ENCODE measurements at regions not wholly inside any gene's neighbourhood (a gene's known extent, or its start where the extent isn't known, plus 50 kb on each side); places are given as distances from the start of the nearest gene placed in this dataset.

GRCh38 chr12:93016752-93017350 is 87.8 kb upstream of the EEA1 start:
- H3K27me3 ChIP-seq (ENCODE audit: insufficient read depth, low read length) = no peaks in the 10 kb centered on the region
- no peak for DNase-seq (ENCODE audit: low read depth)
- FAIRE-seq = no peak
- H3K4me2 ChIP-seq (ENCODE audit: low read length) = no peak overlapping the region
- no peak overlapping the region for H3K9ac ChIP-seq (ENCODE audit: low read length)
- H3K4me1 ChIP-seq (ENCODE audit: insufficient read depth, low read length) = peaks cover 4% of the 10 kb centered on the region
- Mint-ChIP-seq H3K4me3 (ENCODE audit: unreplicated experiment) (no peak overlapping the region), H3K27me3 (ENCODE audit: low read depth, unreplicated experiment) (no peaks in the 10 kb centered on the region), H3K4me1 (ENCODE audit: low read depth, unreplicated experiment) (peaks cover 8% of the 10 kb centered on the region), H3K36me3 (ENCODE audit: low read depth, unreplicated experiment) (no peaks in the 10 kb centered on the region), H3K27ac (ENCODE audit: unreplicated experiment) (no peak overlapping the region), H3K9me3 (ENCODE audit: unreplicated experiment) (peaks cover 1% of the 10 kb centered on the region)
- H2AFZ ChIP-seq (ENCODE audit: low read depth, low read length) = no peak overlapping the region
- H3K27ac ChIP-seq (ENCODE audit: low read depth, low read length) = no peak overlapping the region
- no peaks in the 10 kb centered on the region for H4K20me1 ChIP-seq (ENCODE audit: insufficient read depth, low read length)
- no peak overlapping the region for H3K4me3 ChIP-seq (ENCODE audit: insufficient read depth, low read depth, low read length)
- H3K36me3 ChIP-seq (ENCODE audit: insufficient read depth, low read length) = no peaks in the 10 kb centered on the region
- H3K9me3 ChIP-seq (ENCODE audit: insufficient read depth, low read depth, low read length) = no peaks in the 10 kb centered on the region
- no peaks in the 10 kb centered on the region for H3K79me2 ChIP-seq (ENCODE audit: insufficient read depth, low read length)
- no peak for TF ChIP-seq CTCF (IDR thresholded peaks at IDR 0.05; ENCODE audit: insufficient read depth, low read depth, low read length)
- TF ChIP-seq EZH2 (IDR thresholded peaks at IDR 0.05; ENCODE audit: insufficient read depth, low read length) = no peak

DNA sequence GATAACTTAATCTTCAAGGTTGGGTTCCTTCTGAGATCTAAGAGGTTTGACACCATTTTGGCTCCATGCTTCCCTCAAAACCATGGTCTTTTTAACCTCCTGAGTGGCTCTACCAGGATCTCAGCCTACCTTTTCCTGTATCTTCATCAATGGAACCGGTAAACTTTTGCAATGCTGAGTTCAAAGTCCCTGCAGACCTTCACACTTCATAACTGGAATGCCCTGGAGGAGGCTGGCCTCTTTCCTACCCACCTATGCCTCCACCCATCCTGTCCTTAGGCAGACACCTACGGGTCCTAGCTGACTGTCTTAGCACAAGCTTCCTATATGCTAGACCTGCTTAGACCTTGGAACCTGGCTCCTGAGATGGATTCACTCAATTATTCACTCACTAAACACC is 89.5 kb upstream of the EEA1 start:
- Mint-ChIP-seq H3K27ac (ENCODE audit: unreplicated experiment) (no peak overlapping the region), H3K4me1 (ENCODE audit: low read depth, unreplicated experiment) (peaks cover 14% of the 10 kb centered on the region), H3K9me3 (ENCODE audit: unreplicated experiment) (peaks cover 1% of the 10 kb centered on the region), H3K27me3 (ENCODE audit: low read depth, unreplicated experiment) (no peaks in the 10 kb centered on the region), H3K4me3 (ENCODE audit: unreplicated experiment) (no peak overlapping the region), H3K36me3 (ENCODE audit: low read depth, unreplicated experiment) (no peaks in the 10 kb centered on the region)
- H3K27me3 ChIP-seq (ENCODE audit: insufficient read depth, low read length) = no peaks in the 10 kb centered on the region
- H3K4me3 ChIP-seq (ENCODE audit: insufficient read depth, low read depth, low read length) = no peak overlapping the region
- no peak for TF ChIP-seq CTCF (IDR thresholded peaks at IDR 0.05; ENCODE audit: insufficient read depth, low read depth, low read length)
- no peak for TF ChIP-seq EZH2 (IDR thresholded peaks at IDR 0.05; ENCODE audit: insufficient read depth, low read length)
- H3K9me3 ChIP-seq (ENCODE audit: insufficient read depth, low read depth, low read length) = no peaks in the 10 kb centered on the region
- no peak overlapping the region for H2AFZ ChIP-seq (ENCODE audit: low read depth, low read length)
- no peaks in the 10 kb centered on the region for H3K36me3 ChIP-seq (ENCODE audit: insufficient read depth, low read length)
- no peak overlapping the region for H3K9ac ChIP-seq (ENCODE audit: low read length)
- DNase-seq (ENCODE audit: low read depth) (no peak), FAIRE-seq (no peak)
- H3K27ac ChIP-seq (ENCODE audit: low read depth, low read length) = no peak overlapping the region
- H3K79me2 ChIP-seq (ENCODE audit: insufficient read depth, low read length) = no peaks in the 10 kb centered on the region
- no peak overlapping the region for H3K4me2 ChIP-seq (ENCODE audit: low read length)
- no peaks in the 10 kb centered on the region for H4K20me1 ChIP-seq (ENCODE audit: insufficient read depth, low read length)
- H3K4me1 ChIP-seq (ENCODE audit: insufficient read depth, low read length) = peaks cover 11% of the 10 kb centered on the region

GRCh38 chr12:93019212-93019927 is 90.3 kb upstream of the EEA1 start:
- no peak for FAIRE-seq
- peaks cover 14% of the 10 kb centered on the region for H3K4me1 Mint-ChIP-seq (ENCODE audit: low read depth, unreplicated experiment)
- Histone ChIP-seq H3K4me2 (ENCODE audit: low read length) (no peak overlapping the region), H3K4me3 (ENCODE audit: insufficient read depth, low read depth, low read length) (no peak overlapping the region), H3K9ac (ENCODE audit: low read length) (no peak overlapping the region), H2AFZ (ENCODE audit: low read depth, low read length) (no peak overlapping the region), H4K20me1 (ENCODE audit: insufficient read depth, low read length) (no peaks in the 10 kb centered on the region), H3K27ac (ENCODE audit: low read depth, low read length) (no peak overlapping the region), H3K27me3 (ENCODE audit: insufficient read depth, low read length) (no peaks in the 10 kb centered on the region), H3K36me3 (ENCODE audit: insufficient read depth, low read length) (no peaks in the 10 kb centered on the region), H3K9me3 (ENCODE audit: insufficient read depth, low read depth, low read length) (no peaks in the 10 kb centered on the region), H3K4me1 (ENCODE audit: insufficient read depth, low read length) (peaks cover 11% of the 10 kb centered on the region), H3K79me2 (ENCODE audit: insufficient read depth, low read length) (no peaks in the 10 kb centered on the region)
- H3K27me3 Mint-ChIP-seq (ENCODE audit: low read depth, unreplicated experiment) = no peaks in the 10 kb centered on the region
- no peak for DNase-seq (ENCODE audit: low read depth)
- TF ChIP-seq CTCF (IDR thresholded peaks at IDR 0.05; ENCODE audit: insufficient read depth, low read depth, low read length) = no peak
- TF ChIP-seq EZH2 (IDR thresholded peaks at IDR 0.05; ENCODE audit: insufficient read depth, low read length) = no peak
- H3K9me3 Mint-ChIP-seq (ENCODE audit: unreplicated experiment) = peaks cover 1% of the 10 kb centered on the region
- H3K36me3 Mint-ChIP-seq (ENCODE audit: low read depth, unreplicated experiment) = no peaks in the 10 kb centered on the region
- H3K4me3 Mint-ChIP-seq (ENCODE audit: unreplicated experiment) = no peak overlapping the region
- H3K27ac Mint-ChIP-seq (ENCODE audit: unreplicated experiment) = no peak overlapping the region

Data from astrocyte (in vitro differentiated cells and primary cell).